ENCODE measurements at regions not wholly inside any gene's neighbourhood (a gene's known extent, or its start where the extent isn't known, plus 50 kb on each side); places are given as distances from the start of the nearest gene placed in this dataset.
"Not testable (repeated sequence)": the region's sequence is repeated elsewhere in the genome, so short reads cannot be mapped to it uniquely, and the experiment has no call there.

- DNase-seq: no peak
Measured at GRCh38 chr10:31125789-31126188, 94.1 kb upstream of the ZNF438 start.

- DNase-seq: no peak
Measured at GRCh38 chr10:31126593-31126992, 94.9 kb upstream of the ZNF438 start.

GRCh38 chr10:31128536-31128935 is 96.9 kb upstream of the ZNF438 start:
- no peak for DNase-seq

- no peak for DNase-seq
Measured at GRCh38 chr10:31129271-31129670, 97.6 kb upstream of the ZNF438 start.

GRCh38 chr10:31129880-31130405 is 98.3 kb upstream of the ZNF438 start:
- DNase-seq: no peak

GRCh38 chr10:31130406-31130805 is 98.7 kb upstream of the ZNF438 start:
- DNase-seq: no peak

- no peak for DNase-seq
Measured at GRCh38 chr10:31131251-31131650, 99.6 kb upstream of the ZNF438 start.

- DNase-seq: no peak
Measured at GRCh38 chr10:31132681-31133244, 101.1 kb upstream of the ZNF438 start.

- DNase-seq: no peak
Measured at GRCh38 chr10:31133251-31133791, 101.7 kb upstream of the ZNF438 start.

- DNase-seq: peak; percentile 59
Measured at GRCh38 chr10:31133792-31134310, 102.2 kb upstream of the ZNF438 start.

GRCh38 chr10:31134311-31134952 is 102.8 kb upstream of the ZNF438 start:
- peak; percentile 18 for DNase-seq

GRCh38 chr10:31135171-31135570 is 103.5 kb upstream of the ZNF438 start:
- DNase-seq: no peak

- not testable (repeated sequence) for DNase-seq
Measured at GRCh38 chr10:31135791-31136190, 104.1 kb upstream of the ZNF438 start.

GRCh38 chr10:31136386-31136785 is 104.7 kb upstream of the ZNF438 start:
- no peak for DNase-seq

- no peak for DNase-seq
Measured at GRCh38 chr10:31136930-31137885, 105.5 kb upstream of the ZNF438 start.

- DNase-seq: no peak
Measured at GRCh38 chr10:31138026-31138553, 106.4 kb upstream of the ZNF438 start.

- no peak for DNase-seq
Measured at GRCh38 chr10:31139497-31139896, 107.8 kb upstream of the ZNF438 start.

- no peak for DNase-seq
Measured at GRCh38 chr10:31140716-31141115, 109.1 kb upstream of the ZNF438 start.

GRCh38 chr10:31142026-31142425 is 110.4 kb upstream of the ZNF438 start:
- DNase-seq: no peak

GRCh38 chr10:31143331-31143935 is 111.8 kb upstream of the ZNF438 start:
- DNase-seq: no peak

GRCh38 chr10:31145986-31146385 is 114.3 kb upstream of the ZNF438 start:
- DNase-seq: no peak

GRCh38 chr10:31146491-31147209 is 115.0 kb upstream of the ZNF438 start:
- DNase-seq: no peak
